Ureter (tissue), 1 donor: ENCODE measurements at regions not wholly inside any gene's neighbourhood (a gene's known extent, or its start where the extent isn't known, plus 50 kb on each side); places are given as distances from the start of the nearest gene placed in this dataset.

Source experiments
- DNase-seq: peaks from one replicate; pipeline ENCODE4 v3.0.0-alpha.2; 2020; ENCODE audit warnings: low spot score
- donor health status: DM: yes; HTN: yes; CAD: no.

- no peak for DNase-seq
These were observed 527.4 kb upstream of the IGFBP3 start for GRCh38 chr7:46448478-46448877.

GRCh38 chr7:46446151-46446550 is 525.1 kb upstream of the IGFBP3 start:
- DNase-seq: no peak

GRCh38 chr7:46444256-46444655 is 523.2 kb upstream of the IGFBP3 start:
- no peak for DNase-seq

- no peak for DNase-seq
These were observed 519.1 kb upstream of the IGFBP3 start for GRCh38 chr7:46440186-46440585.

GRCh38 chr7:46432708-46433107 is 511.6 kb upstream of the IGFBP3 start:
- DNase-seq: no peak

GRCh38 chr7:46428295-46428694 is 507.2 kb upstream of the IGFBP3 start:
- DNase-seq: no peak

- DNase-seq: no peak
These were observed 503.9 kb upstream of the IGFBP3 start for GRCh38 chr7:46424934-46425333.

- no peak for DNase-seq
These were observed 500.6 kb upstream of the IGFBP3 start for GRCh38 chr7:46421441-46422230.

- no peak for DNase-seq
These were observed 493.9 kb upstream of the IGFBP3 start for GRCh38 chr7:46414946-46415345.

- no peak for DNase-seq
These were observed 490.2 kb upstream of the IGFBP3 start for GRCh38 chr7:46411236-46411635.

GRCh38 chr7:46407125-46407524 is 486.1 kb upstream of the IGFBP3 start:
- no peak for DNase-seq

GRCh38 chr7:46397591-46397990 is 476.5 kb upstream of the IGFBP3 start:
- no peak for DNase-seq

- no peak for DNase-seq
These were observed 475.4 kb upstream of the IGFBP3 start for GRCh38 chr7:46396481-46396880.

- no peak for DNase-seq
These were observed 472.1 kb upstream of the IGFBP3 start for GRCh38 chr7:46393142-46393541.

GRCh38 chr7:46391231-46392201 is 470.4 kb upstream of the IGFBP3 start:
- DNase-seq: no peak

GRCh38 chr7:46390042-46390441 is 469.0 kb upstream of the IGFBP3 start:
- DNase-seq: no peak

GRCh38 chr7:46389146-46389545 is 468.1 kb upstream of the IGFBP3 start:
- DNase-seq: no peak

- DNase-seq: no peak
These were observed 466.6 kb upstream of the IGFBP3 start for GRCh38 chr7:46387646-46388045.

GRCh38 chr7:46386428-46387399 is 465.6 kb upstream of the IGFBP3 start:
- DNase-seq: no peak

- no peak for DNase-seq
These were observed 464.7 kb upstream of the IGFBP3 start for GRCh38 chr7:46385662-46386309.

GRCh38 chr7:46383605-46384004 is 462.5 kb upstream of the IGFBP3 start:
- no peak for DNase-seq
